GM10248 (cell line): ENCODE measurements at regions not wholly inside any gene's neighbourhood (a gene's known extent, or its start where the extent isn't known, plus 50 kb on each side); places are given as distances from the start of the nearest gene placed in this dataset.

Experiments used
- CTCF ChIA-PET: fragments of 300-600 bp; sonication (Branson Sonifier 250); formaldehyde crosslinking; extraction: SDS; loops from one replicate; lab custom pipeline; 2021; ENCODE audit warnings: antibody characterized with exemption; lab: Yijun Ruan, JAX
- POLR2A ChIA-PET: fragments of 350-650 bp; sonication (Branson Sonifier 250); formaldehyde crosslinking; extraction: SDS; loops from one replicate; lab custom pipeline; 2020; ENCODE audit warnings: antibody characterized with exemption; lab: Yijun Ruan, JAX
- DNase-seq: peaks from one replicate; pipeline ENCODE4 v3.0.0; 2012; ENCODE audit errors: extremely low spot score
- TF ChIP-seq, protein P1 (sequence below): IDR thresholded peaks from 2 replicates; pipeline ENCODE4 v1.5.1; 2012; ENCODE audit warnings: mild to moderate bottlenecking, low read depth; ENCODE audit errors: extremely low read depth, missing control alignments, control extremely low read depth

DNA sequence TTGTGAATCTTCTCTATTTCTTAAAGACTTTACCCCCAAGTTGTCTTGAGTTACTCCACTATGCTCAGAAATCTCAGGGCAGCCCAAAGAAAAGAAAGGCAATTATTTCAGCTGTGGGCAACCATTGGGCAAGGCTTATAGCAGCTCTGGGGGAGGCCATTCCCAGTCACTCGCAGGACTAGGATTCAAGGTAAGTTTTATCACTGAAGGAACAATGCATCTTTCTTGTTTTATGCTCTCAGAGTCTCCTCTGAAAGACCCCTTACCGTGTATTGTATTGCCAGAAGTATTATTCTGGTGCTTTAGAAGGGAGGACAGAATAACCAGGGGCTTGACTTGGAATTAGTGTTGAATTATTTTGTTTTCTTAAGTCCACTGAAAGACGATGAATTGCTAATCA, 586.3 kb upstream of the MAP3K7 start:
- DNase-seq, result no peak
- CTCF ChIA-PET, result interaction anchor here (1.1 kb wide), 1 partner anchor 14 kb away, joined by 4 read pairs; no protein-coding TSS in a partner anchor
- TF ChIP-seq, protein P1, sequence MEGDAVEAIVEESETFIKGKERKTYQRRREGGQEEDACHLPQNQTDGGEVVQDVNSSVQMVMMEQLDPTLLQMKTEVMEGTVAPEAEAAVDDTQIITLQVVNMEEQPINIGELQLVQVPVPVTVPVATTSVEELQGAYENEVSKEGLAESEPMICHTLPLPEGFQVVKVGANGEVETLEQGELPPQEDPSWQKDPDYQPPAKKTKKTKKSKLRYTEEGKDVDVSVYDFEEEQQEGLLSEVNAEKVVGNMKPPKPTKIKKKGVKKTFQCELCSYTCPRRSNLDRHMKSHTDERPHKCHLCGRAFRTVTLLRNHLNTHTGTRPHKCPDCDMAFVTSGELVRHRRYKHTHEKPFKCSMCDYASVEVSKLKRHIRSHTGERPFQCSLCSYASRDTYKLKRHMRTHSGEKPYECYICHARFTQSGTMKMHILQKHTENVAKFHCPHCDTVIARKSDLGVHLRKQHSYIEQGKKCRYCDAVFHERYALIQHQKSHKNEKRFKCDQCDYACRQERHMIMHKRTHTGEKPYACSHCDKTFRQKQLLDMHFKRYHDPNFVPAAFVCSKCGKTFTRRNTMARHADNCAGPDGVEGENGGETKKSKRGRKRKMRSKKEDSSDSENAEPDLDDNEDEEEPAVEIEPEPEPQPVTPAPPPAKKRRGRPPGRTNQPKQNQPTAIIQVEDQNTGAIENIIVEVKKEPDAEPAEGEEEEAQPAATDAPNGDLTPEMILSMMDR, result no peak
- POLR2A ChIA-PET, result no interaction called here

- TF ChIP-seq, protein P1, result no peak
- POLR2A ChIA-PET, result no interaction called here
- DNase-seq, result no peak
- CTCF ChIA-PET, result interaction anchor here (2.0 kb wide), 1 partner anchor 9 kb away, joined by 4 read pairs; no protein-coding TSS in a partner anchor
Observed at GRCh38 chr6:91171754-91172462, 585.0 kb upstream of the MAP3K7 start.

- POLR2A ChIA-PET, result no interaction called here
- CTCF ChIA-PET, result interaction anchor here (0.8 to 1.6 kb wide), 2 partner anchors 8 to 10 kb away, joined by 3 to 4 read pairs; no protein-coding TSS in a partner anchor
- TF ChIP-seq, protein P1, result no peak
- no peak for DNase-seq
Observed at GRCh38 chr6:91167846-91168245, 581.0 kb upstream of the MAP3K7 start.

- POLR2A ChIA-PET, result no interaction called here
- DNase-seq, result no peak
- TF ChIP-seq, protein P1, result no peak
- CTCF ChIA-PET, result interaction anchor here (1.6 kb wide), 1 partner anchor 8 kb away, joined by 3 read pairs; no protein-coding TSS in a partner anchor
Observed at GRCh38 chr6:91166271-91167046, 579.6 kb upstream of the MAP3K7 start.

GRCh38 chr6:91164105-91164504, 577.2 kb upstream of the MAP3K7 start:
- CTCF ChIA-PET, result no interaction called here
- POLR2A ChIA-PET, result no interaction called here
- DNase-seq, result no peak
- TF ChIP-seq, protein P1, result no peak

GRCh38 chr6:91161246-91161645, 574.4 kb upstream of the MAP3K7 start:
- CTCF ChIA-PET, result interaction anchor here (1.4 kb wide), 1 partner anchor 8 kb away, joined by 4 read pairs; no protein-coding TSS in a partner anchor
- TF ChIP-seq, protein P1, result no peak
- POLR2A ChIA-PET, result no interaction called here
- no peak for DNase-seq
